HK-2 (cell line): ENCODE measurements at regions not wholly inside any gene's neighbourhood (a gene's known extent, or its start where the extent isn't known, plus 50 kb on each side); places are given as distances from the start of the nearest gene placed in this dataset.

Experiments
- DNase-seq: peaks from one replicate; pipeline ENCODE4 v3.0.0-alpha.2; 2018; ENCODE audit not compliant: unreplicated experiment

- DNase-seq: no peak
Measured at GRCh38 chr18:29083545-29083944, 906.6 kb upstream of the CDH2 start.

GRCh38 chr18:29080946-29081345 lies 904.0 kb upstream of the CDH2 start:
- no peak for DNase-seq

DNA sequence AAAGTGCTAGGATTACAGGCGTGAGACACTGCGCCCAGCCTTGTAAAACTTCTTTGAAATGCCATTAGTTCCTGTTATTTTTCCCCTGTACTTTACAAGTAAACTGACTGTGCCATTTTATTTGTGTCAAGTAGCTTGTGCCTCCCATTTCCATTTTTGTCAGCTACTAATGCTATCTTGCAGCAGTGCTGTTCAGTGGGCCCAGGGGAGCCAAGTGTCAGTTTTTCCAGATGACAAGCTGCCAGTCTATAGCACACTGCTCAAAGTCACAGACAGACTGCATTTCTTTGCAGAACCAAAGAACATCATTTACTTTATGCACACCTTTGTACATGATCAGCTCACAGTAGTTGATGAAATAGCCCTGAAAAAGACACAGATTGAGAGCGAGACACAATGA lies 901.3 kb upstream of the CDH2 start:
- no peak for DNase-seq

- DNase-seq: no peak
Measured at GRCh38 chr18:29077344-29077743, 900.4 kb upstream of the CDH2 start.

- no peak for DNase-seq
Measured at GRCh38 chr18:29076645-29077044, 899.7 kb upstream of the CDH2 start.

- no peak for DNase-seq
Measured at GRCh38 chr18:29074147-29074546, 897.2 kb upstream of the CDH2 start.

GRCh38 chr18:29071869-29072268 lies 894.9 kb upstream of the CDH2 start:
- DNase-seq: no peak

- no peak for DNase-seq
Measured at GRCh38 chr18:29063346-29063745, 886.4 kb upstream of the CDH2 start.

- DNase-seq: no peak
Measured at GRCh38 chr18:29062921-29063320, 886.0 kb upstream of the CDH2 start.

DNA sequence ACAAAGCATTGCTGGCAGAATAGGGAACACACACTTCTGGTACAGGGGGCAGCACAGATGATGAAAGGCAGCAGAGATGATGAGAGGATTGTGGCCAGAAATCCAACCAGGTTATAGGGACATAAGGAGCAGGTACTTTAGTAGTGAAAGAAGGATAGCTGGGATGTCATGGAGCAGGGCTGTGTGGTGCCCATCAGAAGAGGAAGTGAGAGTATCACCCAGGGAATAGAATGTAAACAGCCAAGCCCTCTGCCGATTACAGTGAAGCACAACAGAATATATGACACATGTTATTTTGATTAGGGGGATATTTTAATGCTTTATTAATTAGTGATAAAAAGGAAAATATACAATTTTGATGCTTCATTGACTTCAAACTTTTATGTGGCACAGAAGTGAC lies 883.4 kb upstream of the CDH2 start:
- DNase-seq: no peak

DNA sequence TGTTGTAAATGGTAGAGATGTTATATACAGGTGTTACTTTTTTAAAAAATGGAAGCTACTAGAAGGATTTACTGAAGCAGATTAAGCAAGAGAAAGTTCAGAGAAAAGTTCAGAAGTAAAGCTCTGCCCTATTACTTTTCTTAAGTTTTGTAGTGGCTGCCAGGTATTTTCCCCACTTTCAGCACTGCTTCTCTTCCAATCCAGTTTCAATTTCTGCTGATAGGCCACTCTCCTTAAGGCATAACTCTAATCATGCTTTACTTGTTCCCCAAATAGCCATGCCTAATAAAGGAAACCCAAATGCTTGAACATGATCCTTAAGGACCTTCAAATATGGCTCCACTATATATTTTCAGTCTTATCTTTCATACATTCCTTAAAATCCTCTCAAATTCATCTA lies 880.8 kb upstream of the CDH2 start:
- no peak for DNase-seq

DNA sequence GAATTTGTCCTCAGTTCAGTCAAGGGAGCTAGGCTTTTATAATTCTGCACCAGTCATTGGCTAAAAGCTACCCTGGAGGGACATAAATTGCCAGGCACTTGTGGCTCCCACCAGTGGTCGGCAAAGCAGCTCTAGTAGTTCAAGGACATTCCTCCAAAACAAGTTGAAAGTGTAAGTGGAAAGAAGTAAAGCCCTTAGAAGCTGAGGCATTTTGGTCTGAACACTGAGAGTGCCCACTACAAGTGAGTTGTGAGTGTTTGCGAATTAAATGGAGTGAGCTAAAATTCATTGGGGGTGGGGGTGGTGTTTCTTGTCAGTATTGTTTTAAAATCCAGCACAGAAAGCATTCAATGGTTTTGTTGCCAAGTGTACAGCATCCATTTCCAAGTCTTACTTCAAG lies 879.9 kb upstream of the CDH2 start:
- no peak for DNase-seq

DNA sequence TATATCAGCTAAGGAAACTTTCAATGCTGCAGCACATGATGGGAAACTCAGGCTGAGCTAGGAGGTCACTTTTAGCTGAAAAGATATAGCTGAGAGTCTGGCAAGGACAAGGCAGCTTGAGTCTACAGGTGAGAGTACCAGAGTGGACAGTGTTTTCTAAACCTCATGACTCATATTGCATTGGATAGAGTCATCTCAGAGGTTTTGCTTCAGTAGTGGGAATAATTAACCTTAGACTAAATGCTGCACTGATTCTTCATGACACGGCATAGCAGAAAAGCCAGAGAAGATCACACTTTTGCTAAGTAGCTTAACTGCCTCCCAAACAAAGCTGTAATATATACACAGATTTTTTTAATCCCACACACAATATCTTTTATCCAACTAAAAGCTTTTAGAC lies 865.0 kb upstream of the CDH2 start:
- no peak for DNase-seq

DNA sequence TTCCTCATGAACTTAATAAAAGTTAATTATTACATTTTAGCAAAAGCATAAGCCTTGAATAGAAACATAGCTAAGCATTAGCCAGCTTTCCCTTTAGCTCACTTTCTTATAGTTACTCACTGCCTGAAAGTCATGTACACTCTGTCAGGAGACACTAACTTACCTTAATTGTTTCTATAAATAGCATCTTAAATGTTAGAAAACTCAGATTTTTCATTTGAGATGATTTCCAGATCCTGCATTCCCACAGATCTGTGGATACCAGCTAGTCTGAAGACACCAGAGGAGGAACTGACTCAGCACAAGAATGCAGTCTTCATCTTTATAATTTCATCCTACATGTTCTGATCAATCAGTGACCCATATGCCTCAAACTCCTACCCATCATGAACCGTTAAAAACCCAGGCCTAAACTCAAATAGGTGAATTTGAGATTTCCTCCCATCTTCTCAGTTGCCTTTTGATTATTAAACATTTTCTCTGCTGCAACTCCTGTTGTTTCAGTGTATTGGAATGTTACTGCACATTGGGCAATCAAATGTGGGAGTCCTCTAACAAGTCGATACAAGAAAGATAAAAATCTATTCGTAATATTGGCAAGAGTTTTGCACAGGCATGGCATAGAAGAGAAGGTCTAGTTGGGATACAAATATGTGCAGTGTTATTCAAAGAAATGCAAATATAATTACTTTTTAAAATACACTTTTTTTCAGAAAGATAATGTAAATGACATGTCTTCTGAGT lies 857.4 kb upstream of the CDH2 start:
- no peak for DNase-seq

GRCh38 chr18:29028560-29028959 lies 851.6 kb upstream of the CDH2 start:
- no peak for DNase-seq

GRCh38 chr18:29018976-29019375 lies 842.0 kb upstream of the CDH2 start:
- DNase-seq: no peak

GRCh38 chr18:29012883-29013465 lies 836.0 kb upstream of the CDH2 start:
- DNase-seq: no peak

DNA sequence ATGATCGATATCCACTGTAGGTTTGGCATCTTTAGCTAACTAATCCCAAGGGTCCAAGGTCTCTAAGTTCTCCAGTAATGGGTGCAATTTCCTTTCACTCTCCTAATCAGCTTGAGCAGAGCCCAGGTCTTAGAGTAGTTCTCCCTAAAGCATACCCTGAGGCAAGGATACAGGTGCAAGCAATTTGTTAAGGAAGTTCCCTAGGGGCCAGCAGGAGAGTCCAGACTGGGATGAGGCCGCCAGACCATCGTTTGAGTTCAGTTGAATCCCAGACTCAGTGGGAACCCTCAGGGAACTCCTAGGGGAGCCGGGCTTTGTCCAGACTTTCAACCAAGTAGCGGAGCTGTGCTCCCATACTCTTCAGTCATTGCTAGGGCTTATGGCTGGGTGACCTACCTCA lies 835.4 kb upstream of the CDH2 start:
- DNase-seq: no peak

- DNase-seq: no peak
Measured at GRCh38 chr18:29009250-29009803, 832.4 kb upstream of the CDH2 start.

GRCh38 chr18:29008809-29009208 lies 831.9 kb upstream of the CDH2 start:
- DNase-seq: no peak

DNA sequence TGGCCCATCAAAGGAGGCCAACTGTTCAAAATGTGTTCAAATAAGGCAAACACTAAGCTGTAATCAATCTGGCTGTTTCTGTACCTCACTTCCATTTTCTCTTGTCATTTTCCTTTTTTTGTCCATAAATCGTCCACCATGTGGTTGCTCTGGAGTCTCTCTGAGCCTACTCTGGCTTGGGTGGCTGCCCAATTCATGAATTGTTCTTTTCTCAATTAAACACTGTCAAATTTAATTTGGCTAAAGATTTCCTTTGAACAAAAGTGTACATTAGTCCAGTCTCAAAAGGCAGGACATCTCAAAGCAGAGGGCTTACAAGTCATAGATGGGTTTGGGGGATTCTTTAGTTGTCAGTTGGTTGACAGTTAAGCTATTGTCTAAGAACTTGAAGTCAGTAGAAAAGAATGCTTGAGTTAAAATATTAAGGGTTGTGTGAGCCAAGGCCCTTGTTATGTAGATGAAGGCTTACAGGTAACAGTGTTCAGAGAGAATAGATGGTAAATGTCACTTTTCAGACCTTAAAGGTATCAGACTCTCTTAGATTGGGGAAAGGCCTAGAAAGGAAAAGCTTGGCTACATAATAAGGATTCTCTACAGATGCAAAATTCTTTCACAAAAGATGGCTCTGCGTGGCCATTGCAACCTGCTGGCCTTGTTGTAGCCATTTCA lies 831.2 kb upstream of the CDH2 start:
- no peak for DNase-seq

DNA sequence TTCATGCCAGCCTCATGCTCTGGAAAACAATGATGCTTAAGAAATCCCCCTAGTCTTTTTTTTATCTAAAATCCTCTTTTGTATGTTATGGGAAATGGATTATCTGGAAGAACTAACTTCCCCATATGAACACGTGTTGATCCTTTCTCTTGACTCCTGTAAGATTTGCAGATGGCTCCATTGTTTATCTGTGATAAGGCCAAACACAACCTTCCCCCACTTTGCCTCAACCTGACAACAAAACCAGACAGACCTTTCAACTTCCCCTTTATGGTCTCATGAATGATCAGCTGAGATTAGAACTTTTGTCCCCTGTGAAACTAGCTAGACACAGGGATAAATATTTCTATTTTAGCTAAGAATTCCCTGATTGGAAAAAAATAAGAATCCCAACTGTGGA lies 828.0 kb upstream of the CDH2 start:
- no peak for DNase-seq

DNA sequence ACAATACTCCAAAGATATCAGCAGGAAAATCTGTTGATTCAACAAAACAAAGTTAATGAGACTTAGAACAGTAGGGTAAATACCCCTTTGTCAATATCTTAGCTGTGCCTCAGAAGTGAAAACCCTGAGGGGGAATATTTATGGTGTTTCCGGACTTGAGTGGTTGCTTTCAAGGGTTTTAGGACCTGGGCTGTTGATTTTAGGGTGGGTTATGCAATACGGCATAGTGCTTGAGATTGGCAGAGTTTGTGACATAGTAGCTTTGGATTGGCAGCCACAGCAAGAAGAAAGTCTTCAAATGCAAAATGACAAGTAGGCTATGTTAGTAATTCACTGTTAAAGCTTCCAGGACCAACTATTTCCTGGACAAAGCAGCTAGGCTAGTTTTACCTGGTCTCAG lies 826.3 kb upstream of the CDH2 start:
- no peak for DNase-seq
